HEK293 (cell line): ENCODE measurements at regions not wholly inside any gene's neighbourhood (a gene's known extent, or its start where the extent isn't known, plus 50 kb on each side); places are given as distances from the start of the nearest gene placed in this dataset.

Experiments
- CTCF ChIA-PET: fragments of 350-600 bp; formaldehyde crosslinking; extraction: SDS; loops from one replicate; lab custom pipeline; 2021; ENCODE audit warnings: antibody characterized with exemption; lab: Yijun Ruan, JAX
- POLR2A ChIA-PET: fragments of 300-600 bp; formaldehyde crosslinking; extraction: SDS; loops from one replicate; lab custom pipeline; 2020; ENCODE audit warnings: antibody characterized with exemption, inconsistent platforms; lab: Yijun Ruan, JAX
- H3K27ac ChIP-seq: fragments of 200-500 bp; sonication (Bioruptor generic); 2 replicates; pipeline ENCODE4 v1.5.1; 2014; ENCODE audit warnings: low read depth, low read length, control low read depth, inconsistent platforms; ENCODE audit errors: extremely low read depth
- H3K36me3 ChIP-seq, 2 experiments: fragments of 200-500 bp in 1 of 2; sonication (Bioruptor generic) in 1 of 2; 1 replicate in 1 of 2; 2 replicates in 1 of 2; pipeline ENCODE4 v1.5.1; 2014 to 2017; ENCODE audit warnings: inconsistent platforms in 2 of 2, low read length in 2 of 2; ENCODE audit not compliant: control insufficient read depth in 2 of 2, insufficient read depth in 1 of 2
- H3K4me1 ChIP-seq: fragments of 200-500 bp; sonication (Bioruptor generic); 2 replicates; pipeline ENCODE4 v1.5.1; 2014; ENCODE audit warnings: mild to moderate bottlenecking, low read length, inconsistent platforms; ENCODE audit not compliant: control insufficient read depth, insufficient read depth
- H3K4me3 ChIP-seq: 2 replicates; pipeline ENCODE4 v1.5.1; 2011; ENCODE audit warnings: low read depth, mild to moderate bottlenecking, control low read depth, low read length, moderate library complexity
- H3K9me3 ChIP-seq: fragments of 200-500 bp; sonication (Bioruptor generic); 2 replicates; pipeline ENCODE4 v1.5.1; 2014; ENCODE audit warnings: low read depth, low read length, inconsistent platforms; ENCODE audit not compliant: control insufficient read depth, insufficient read depth
- GLI2 ChIP-seq: fragments of 450-650 bp; formaldehyde crosslinking; IDR thresholded peaks from 2 replicates; pipeline ENCODE4; 2017; ENCODE audit warnings: missing biosample characterization, missing genetic modification characterization, low read depth, borderline replicate concordance
- HOXD13 ChIP-seq: sonication (generic); formaldehyde crosslinking; IDR thresholded peaks from 2 replicates; pipeline ENCODE4 v1.8.0; 2022; ENCODE audit warnings: missing genetic modification reagents, borderline replicate concordance
- YY1 ChIP-seq: fragments of 450-650 bp; formaldehyde crosslinking; IDR thresholded peaks from 2 replicates; pipeline ENCODE4 v1.5.1; 2018; ENCODE audit warnings: missing biosample characterization, missing genetic modification characterization
- ZBTB17 ChIP-seq: fragments of 450-650 bp; formaldehyde crosslinking; IDR thresholded peaks from 2 replicates; pipeline ENCODE4 v1.5.1; 2016; ENCODE audit warnings: missing biosample characterization, missing genetic modification characterization
- ZFP3 ChIP-seq: fragments of 450-650 bp; formaldehyde crosslinking; IDR thresholded peaks from 2 replicates; pipeline ENCODE4 v1.5.1; 2016; ENCODE audit warnings: low read depth, missing biosample characterization, missing genetic modification characterization
- ZFP69B ChIP-seq: fragments of 450-650 bp; formaldehyde crosslinking; IDR thresholded peaks from 2 replicates; pipeline ENCODE4 v1.5.1; 2016; ENCODE audit warnings: missing biosample characterization, missing genetic modification characterization
- ZNF140 ChIP-seq: fragments of 450-650 bp; formaldehyde crosslinking; IDR thresholded peaks from 2 replicates; pipeline ENCODE4 v1.5.1; 2016; ENCODE audit warnings: missing biosample characterization, missing genetic modification characterization
- ZNF175 ChIP-seq: fragments of 450-650 bp; formaldehyde crosslinking; IDR thresholded peaks from 2 replicates; pipeline ENCODE4 v1.5.1; 2016; ENCODE audit warnings: missing biosample characterization, missing genetic modification characterization
- ZNF239 ChIP-seq: fragments of 450-650 bp; formaldehyde crosslinking; IDR thresholded peaks from 2 replicates; pipeline ENCODE4 v1.5.1; 2016; ENCODE audit warnings: missing biosample characterization, missing genetic modification characterization
- ZNF341 ChIP-seq: fragments of 450-650 bp; formaldehyde crosslinking; IDR thresholded peaks from 2 replicates; pipeline ENCODE4; 2016; ENCODE audit warnings: low read depth, missing biosample characterization, missing genetic modification characterization
- ZNF366 ChIP-seq: fragments of 450-650 bp; formaldehyde crosslinking; conservative IDR thresholded peaks from 2 replicates; pipeline ENCODE4 v1.5.1; 2016; ENCODE audit warnings: missing biosample characterization, missing genetic modification characterization
- ZNF544 ChIP-seq: fragments of 450-650 bp; formaldehyde crosslinking; IDR thresholded peaks from 2 replicates; pipeline ENCODE4 v1.5.0; 2017; ENCODE audit warnings: missing biosample characterization, missing genetic modification characterization
- ZNF549 ChIP-seq: fragments of 450-650 bp; IDR thresholded peaks from 2 replicates; pipeline ENCODE4 v1.5.1; 2018; ENCODE audit warnings: missing biosample characterization, missing genetic modification characterization, mild to moderate bottlenecking, inconsistent platforms, moderate library complexity
- ZNF561 ChIP-seq: fragments of 450-650 bp; IDR thresholded peaks from 2 replicates; pipeline ENCODE4 v1.5.1; 2018; ENCODE audit warnings: missing biosample characterization, missing genetic modification characterization, borderline replicate concordance
- ZNF664 ChIP-seq: fragments of 450-650 bp; formaldehyde crosslinking; IDR thresholded peaks from 2 replicates; pipeline ENCODE4 v1.5.1; 2016; ENCODE audit warnings: missing biosample characterization, missing genetic modification characterization
- ZNF777 ChIP-seq: fragments of 450-650 bp; formaldehyde crosslinking; IDR thresholded peaks from 2 replicates; pipeline ENCODE4 v1.5.1; 2017; ENCODE audit warnings: missing biosample characterization, missing genetic modification characterization, borderline replicate concordance
- ZXDB ChIP-seq: fragments of 450-650 bp; formaldehyde crosslinking; IDR thresholded peaks from 2 replicates; pipeline ENCODE4 v1.5.1; 2016; ENCODE audit warnings: missing biosample characterization, missing genetic modification characterization
- TF ChIP-seq, protein P1 (sequence below): fragments of 450-650 bp; formaldehyde crosslinking; optimal IDR thresholded peaks from 2 replicates; pipeline ENCODE3; 2016; ENCODE audit warnings: missing biosample characterization, mild to moderate bottlenecking, missing genetic modification characterization
- TF ChIP-seq, protein P2 (sequence below): fragments of 450-650 bp; formaldehyde crosslinking; IDR thresholded peaks from 2 replicates; pipeline ENCODE4 v1.5.1; 2016; ENCODE audit warnings: missing biosample characterization, missing genetic modification characterization

DNA sequence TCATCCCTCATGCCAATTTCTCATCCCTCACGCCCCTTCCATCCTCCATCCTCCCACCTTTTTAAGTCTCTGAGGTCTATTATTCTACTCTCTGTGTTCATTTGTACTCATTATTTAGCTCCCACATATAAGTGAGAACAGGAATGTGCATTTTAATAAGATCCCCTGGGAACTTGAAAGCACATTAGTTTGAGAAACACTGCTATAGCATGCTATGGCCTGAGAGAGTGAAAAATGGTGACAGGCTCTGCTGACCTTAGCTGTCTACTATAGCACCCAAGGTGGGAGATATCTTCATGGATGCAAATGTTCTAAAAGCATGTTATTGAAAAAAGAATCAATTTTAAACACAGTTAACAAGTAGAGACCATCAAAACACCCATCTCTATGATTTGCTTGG lies 712.0 kb downstream of the TFAP2A start:
- no peak overlapping the region for H3K4me3 ChIP-seq
- no peaks in the 10 kb centered on the region for H3K36me3 ChIP-seq
- no peaks in the 10 kb centered on the region for H3K4me1 ChIP-seq
- H3K9me3 ChIP-seq, result no peaks in the 10 kb centered on the region
- TF ChIP-seq, protein P1, sequence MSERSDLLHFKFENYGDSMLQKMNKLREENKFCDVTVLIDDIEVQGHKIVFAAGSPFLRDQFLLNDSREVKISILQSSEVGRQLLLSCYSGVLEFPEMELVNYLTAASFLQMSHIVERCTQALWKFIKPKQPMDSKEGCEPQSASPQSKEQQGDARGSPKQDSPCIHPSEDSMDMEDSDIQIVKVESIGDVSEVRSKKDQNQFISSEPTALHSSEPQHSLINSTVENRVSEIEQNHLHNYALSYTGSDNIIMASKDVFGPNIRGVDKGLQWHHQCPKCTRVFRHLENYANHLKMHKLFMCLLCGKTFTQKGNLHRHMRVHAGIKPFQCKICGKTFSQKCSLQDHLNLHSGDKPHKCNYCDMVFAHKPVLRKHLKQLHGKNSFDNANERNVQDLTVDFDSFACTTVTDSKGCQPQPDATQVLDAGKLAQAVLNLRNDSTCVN (tag by site-specific recombination), result no peak
- no peak for TF ChIP-seq GLI2 (tag by site-specific recombination)
- no peak for TF ChIP-seq ZNF140
- no peak for TF ChIP-seq ZNF777 (tag by site-specific recombination)
- no peak for TF ChIP-seq ZXDB
- TF ChIP-seq ZBTB17, result no peak
- no peak for TF ChIP-seq ZFP3 (tag by site-specific recombination)
- TF ChIP-seq, protein P2, sequence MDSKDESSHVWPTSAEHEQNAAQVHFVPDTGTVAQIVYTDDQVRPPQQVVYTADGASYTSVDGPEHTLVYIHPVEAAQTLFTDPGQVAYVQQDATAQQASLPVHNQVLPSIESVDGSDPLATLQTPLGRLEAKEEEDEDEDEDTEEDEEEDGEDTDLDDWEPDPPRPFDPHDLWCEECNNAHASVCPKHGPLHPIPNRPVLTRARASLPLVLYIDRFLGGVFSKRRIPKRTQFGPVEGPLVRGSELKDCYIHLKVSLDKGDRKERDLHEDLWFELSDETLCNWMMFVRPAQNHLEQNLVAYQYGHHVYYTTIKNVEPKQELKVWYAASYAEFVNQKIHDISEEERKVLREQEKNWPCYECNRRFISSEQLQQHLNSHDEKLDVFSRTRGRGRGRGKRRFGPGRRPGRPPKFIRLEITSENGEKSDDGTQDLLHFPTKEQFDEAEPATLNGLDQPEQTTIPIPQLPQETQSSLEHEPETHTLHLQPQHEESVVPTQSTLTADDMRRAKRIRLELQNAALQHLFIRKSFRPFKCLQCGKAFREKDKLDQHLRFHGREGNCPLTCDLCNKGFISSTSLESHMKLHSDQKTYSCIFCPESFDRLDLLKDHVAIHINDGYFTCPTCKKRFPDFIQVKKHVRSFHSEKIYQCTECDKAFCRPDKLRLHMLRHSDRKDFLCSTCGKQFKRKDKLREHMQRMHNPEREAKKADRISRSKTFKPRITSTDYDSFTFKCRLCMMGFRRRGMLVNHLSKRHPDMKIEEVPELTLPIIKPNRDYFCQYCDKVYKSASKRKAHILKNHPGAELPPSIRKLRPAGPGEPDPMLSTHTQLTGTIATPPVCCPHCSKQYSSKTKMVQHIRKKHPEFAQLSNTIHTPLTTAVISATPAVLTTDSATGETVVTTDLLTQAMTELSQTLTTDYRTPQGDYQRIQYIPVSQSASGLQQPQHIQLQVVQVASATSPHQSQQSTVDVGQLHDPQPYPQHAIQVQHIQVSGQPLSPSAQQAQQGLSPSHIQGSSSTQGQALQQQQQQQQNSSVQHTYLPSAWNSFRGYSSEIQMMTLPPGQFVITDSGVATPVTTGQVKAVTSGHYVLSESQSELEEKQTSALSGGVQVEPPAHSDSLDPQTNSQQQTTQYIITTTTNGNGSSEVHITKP (tag by site-specific recombination), result no peak
- H3K27ac ChIP-seq, result no peak overlapping the region
- ChIA-PET POLR2A (no interaction called here), CTCF (no interaction called here)

DNA sequence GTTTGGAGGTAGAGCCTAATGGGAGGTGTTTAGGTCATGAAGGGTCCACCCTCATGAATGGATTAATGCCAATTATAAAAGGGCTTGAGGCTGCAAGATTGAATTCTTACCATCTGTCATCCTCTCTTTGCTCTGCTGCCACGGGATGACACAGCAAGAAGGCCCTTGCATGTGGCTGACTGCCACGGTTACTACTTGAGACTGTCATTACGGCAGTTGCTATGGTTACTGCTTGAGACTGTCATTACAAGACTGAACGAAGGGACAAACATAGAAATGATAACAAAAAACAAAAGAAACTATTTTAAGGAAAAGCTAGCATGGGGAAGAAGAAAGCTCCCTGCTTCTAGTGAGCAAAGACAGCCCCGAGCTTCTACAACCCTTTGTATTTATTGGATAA lies 715.0 kb downstream of the TFAP2A start:
- H3K9me3 ChIP-seq, result no peaks in the 10 kb centered on the region
- ChIA-PET POLR2A (no interaction called here), CTCF (no interaction called here)
- no peaks in the 10 kb centered on the region for H3K4me1 ChIP-seq
- no peak overlapping the region for H3K27ac ChIP-seq
- TF ChIP-seq ZFP69B (no peak), ZNF561 (tag by site-specific recombination) (no peak), ZNF544 (tag by site-specific recombination) (no peak), ZNF341 (tag by site-specific recombination) (no peak), ZNF366 (tag by site-specific recombination) (no peak), ZNF239 (tag by site-specific recombination) (no peak), ZNF175 (tag by site-specific recombination) (no peak), ZXDB (no peak), ZNF549 (tag by site-specific recombination) (no peak)
- no peaks in the 10 kb centered on the region for H3K36me3 ChIP-seq
- no peak overlapping the region for H3K4me3 ChIP-seq

DNA sequence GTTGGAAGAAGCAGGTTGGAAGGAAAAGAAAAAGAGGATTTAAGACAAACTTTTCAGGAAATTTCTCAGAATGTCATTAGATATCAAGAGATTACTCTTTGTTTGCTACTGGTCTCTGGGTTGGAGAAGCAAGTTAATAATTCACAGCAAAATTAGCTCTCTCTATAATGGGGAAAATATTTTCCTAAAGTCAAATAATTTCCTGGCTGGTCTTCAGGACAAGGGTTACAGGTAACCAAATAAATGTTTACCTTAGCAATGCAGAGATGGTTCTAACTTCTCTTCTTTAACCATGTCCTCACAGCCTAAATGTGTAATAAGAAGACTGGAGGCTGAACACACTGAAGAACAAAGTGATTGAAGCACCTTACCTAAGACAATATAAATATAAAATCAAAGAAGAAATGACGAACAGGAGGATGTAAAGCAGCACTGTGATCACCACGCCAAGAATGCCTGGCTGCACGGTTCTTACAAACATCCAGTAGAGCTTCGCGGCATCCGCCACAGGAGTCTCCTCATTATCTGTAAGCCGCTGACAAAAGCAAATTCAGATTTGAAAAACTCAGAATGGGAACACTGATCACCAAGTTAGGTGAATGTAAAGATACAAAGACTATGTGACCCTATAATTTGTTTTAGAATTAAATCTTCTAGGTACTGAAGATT lies 717.5 kb downstream of the TFAP2A start:
- H3K4me3 ChIP-seq, result no peak overlapping the region
- no peaks in the 10 kb centered on the region for H3K36me3 ChIP-seq
- no peaks in the 10 kb centered on the region for H3K9me3 ChIP-seq
- ChIA-PET POLR2A (no interaction called here), CTCF (interaction anchor here (0.6 kb wide), 1 partner anchor 272 kb away, joined by 3 read pairs; no protein-coding TSS in a partner anchor)
- TF ChIP-seq YY1 (tag by site-specific recombination) (no peak), ZNF664 (no peak), HOXD13 (CRISPR knock-in tag) (no peak)
- H3K27ac ChIP-seq, result no peak overlapping the region
- no peaks in the 10 kb centered on the region for H3K4me1 ChIP-seq
